Central memory CD4-positive, alpha-beta T cell (primary cell): ENCODE measurements at regions not wholly inside any gene's neighbourhood (a gene's known extent, or its start where the extent isn't known, plus 50 kb on each side); places are given as distances from the start of the nearest gene placed in this dataset.
"Not testable (repeated sequence)": the region's sequence is repeated elsewhere in the genome, so short reads cannot be mapped to it uniquely, and the experiment has no call there.

Source experiments
- DNase-seq: peaks from one replicate; pipeline ENCODE4 v3.0.0; 2022

- DNase-seq = no peak
Measured at GRCh38 chr5:115435778-115436712, 108.5 kb downstream of the FEM1C start.

- no peak for DNase-seq
Measured at GRCh38 chr5:115435065-115435777, 109.4 kb downstream of the FEM1C start.

- DNase-seq = no peak
Measured at GRCh38 chr5:115433918-115434317, 110.7 kb downstream of the FEM1C start.

GRCh38 chr5:115432691-115433090, 111.9 kb downstream of the FEM1C start:
- no peak for DNase-seq

- DNase-seq = no peak
Measured at GRCh38 chr5:115431116-115431515, 113.5 kb downstream of the FEM1C start.

- DNase-seq = no peak
Measured at GRCh38 chr5:115430374-115430773, 114.2 kb downstream of the FEM1C start.

- no peak for DNase-seq
Measured at GRCh38 chr5:115429345-115429940, 115.1 kb downstream of the FEM1C start.

GRCh38 chr5:115428676-115429075, 115.9 kb downstream of the FEM1C start:
- no peak for DNase-seq

- no peak for DNase-seq
Measured at GRCh38 chr5:115428248-115428647, 116.3 kb downstream of the FEM1C start.

- no peak for DNase-seq
Measured at GRCh38 chr5:115424446-115424845, 120.1 kb downstream of the FEM1C start.

GRCh38 chr5:115424030-115424429, 120.5 kb downstream of the FEM1C start:
- no peak for DNase-seq

- DNase-seq = no peak
Measured at GRCh38 chr5:115423541-115423940, 121.0 kb downstream of the FEM1C start.

- no peak for DNase-seq
Measured at GRCh38 chr5:115423051-115423450, 121.5 kb downstream of the FEM1C start.

GRCh38 chr5:115420812-115421211, 123.8 kb downstream of the FEM1C start:
- not testable (repeated sequence) for DNase-seq

GRCh38 chr5:115419846-115420585, 123.6 kb upstream of the CCDC112 start:
- DNase-seq = no peak

- DNase-seq = no peak
Measured at GRCh38 chr5:115418788-115419187, 122.3 kb upstream of the CCDC112 start.

- DNase-seq = no peak
Measured at GRCh38 chr5:115417076-115417475, 120.6 kb upstream of the CCDC112 start.

GRCh38 chr5:115415143-115415491, 118.7 kb upstream of the CCDC112 start:
- no peak for DNase-seq

GRCh38 chr5:115414406-115415142, 118.1 kb upstream of the CCDC112 start:
- no peak for DNase-seq

- no peak for DNase-seq
Measured at GRCh38 chr5:115413651-115414050, 117.2 kb upstream of the CCDC112 start.

- DNase-seq = no peak
Measured at GRCh38 chr5:115409094-115409493, 112.6 kb upstream of the CCDC112 start.
